ENCODE measurements at regions not wholly inside any gene's neighbourhood (a gene's known extent, or its start where the extent isn't known, plus 50 kb on each side); places are given as distances from the start of the nearest gene placed in this dataset.

DNA sequence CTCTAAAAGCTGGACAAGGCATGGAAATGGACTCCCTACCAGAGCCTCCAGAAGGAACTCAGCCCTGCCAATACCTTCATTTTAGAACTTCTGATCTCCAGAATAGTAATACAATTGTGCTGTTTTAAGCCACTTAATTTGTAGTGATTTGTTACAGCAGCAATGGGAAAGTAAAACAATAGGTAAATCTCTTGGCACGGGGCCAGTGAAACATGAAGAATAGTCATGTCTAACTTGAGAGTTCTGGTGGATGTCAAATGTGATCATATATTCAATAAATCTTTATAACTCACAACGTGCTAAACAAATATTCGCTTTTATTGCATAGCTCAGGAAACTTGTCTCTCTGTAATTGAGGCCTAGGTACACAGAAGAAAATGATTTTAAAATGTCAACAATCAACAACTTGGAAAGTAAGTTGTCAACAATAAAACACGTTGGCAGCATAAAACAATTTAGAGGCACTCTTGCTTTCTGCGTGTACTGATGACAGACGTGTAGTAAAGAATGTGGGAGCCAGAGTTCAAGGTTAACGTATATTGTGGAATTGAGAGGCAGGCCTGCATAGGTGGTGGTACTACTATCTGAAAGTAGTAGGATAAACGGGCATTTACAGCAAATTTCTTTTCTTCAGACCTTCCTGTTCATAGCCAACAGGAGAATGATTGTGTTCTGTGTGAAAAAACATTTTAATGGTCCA, 140.5 kb upstream of the OPRM1 start:
- H3K36me3 ChIP-seq (ENCODE audit: control insufficient read depth in 4 of 4, insufficient read depth in 3 of 4, low read depth in 1 of 4, low read length in 3 of 4), result no peaks in the 10 kb centered on the region
- no peak overlapping the region for H3K27ac ChIP-seq (ENCODE audit: low read depth in 1 of 2, low read length in 2 of 2)
- no peak overlapping the region for H3K9ac ChIP-seq (ENCODE audit: low read depth in 1 of 2, low read length in 2 of 2)
- H3K4me3 ChIP-seq (ENCODE audit: low read depth in 1 of 3, low read length in 3 of 3), result no peak overlapping the region
- WGBS, result 61% methylated on average over 8 of the region's 8 CpGs
- H3K27me3 ChIP-seq (ENCODE audit: control insufficient read depth in 4 of 4, insufficient read depth in 4 of 4, low read length in 3 of 4), result no peaks in the 10 kb centered on the region
- H3K9me3 ChIP-seq (ENCODE audit: control insufficient read depth in 4 of 4, low read length in 3 of 4), result no peaks in the 10 kb centered on the region
- no peaks in the 10 kb centered on the region for H3K4me1 ChIP-seq (ENCODE audit: control insufficient read depth in 4 of 4, insufficient read depth in 4 of 4, low read length in 3 of 4)
- TF ChIP-seq HNF4G (IDR thresholded peaks at IDR 0.05), result no peak
- no peak for TF ChIP-seq ZBTB33 (IDR thresholded peaks at IDR 0.05)
- no peak for TF ChIP-seq RAD21 (IDR thresholded peaks at IDR 0.05)
- TF ChIP-seq ATF3 (IDR thresholded peaks at IDR 0.05), result no peak
- TF ChIP-seq JUND (IDR thresholded peaks at IDR 0.05), result no peak
- no peak for DNase-seq (ENCODE audit: low spot score)

- Histone ChIP-seq H3K9ac (ENCODE audit: low read depth in 1 of 2, low read length in 2 of 2) (no peak overlapping the region), H3K36me3 (ENCODE audit: control insufficient read depth in 4 of 4, insufficient read depth in 3 of 4, low read depth in 1 of 4, low read length in 3 of 4) (no peaks in the 10 kb centered on the region), H3K9me3 (ENCODE audit: control insufficient read depth in 4 of 4, low read length in 3 of 4) (peaks cover 0 to 2% (median under 1%) of the 10 kb centered on the region in 4 donors), H3K27ac (ENCODE audit: low read depth in 1 of 2, low read length in 2 of 2) (no peak overlapping the region), H3K4me3 (ENCODE audit: low read depth in 1 of 3, low read length in 3 of 3) (no peak overlapping the region), H3K4me1 (ENCODE audit: control insufficient read depth in 4 of 4, insufficient read depth in 4 of 4, low read length in 3 of 4) (no peaks in the 10 kb centered on the region), H3K27me3 (ENCODE audit: control insufficient read depth in 4 of 4, insufficient read depth in 4 of 4, low read length in 3 of 4) (no peaks in the 10 kb centered on the region)
- no peak for TF ChIP-seq HNF4G (IDR thresholded peaks at IDR 0.05)
- no peak for TF ChIP-seq EGR1 (IDR thresholded peaks at IDR 0.05; ENCODE audit: low read depth in 2 of 2)
- no peak for TF ChIP-seq HNF4A (conservative IDR thresholded peaks at IDR 0.05)
- no peak for DNase-seq (ENCODE audit: low spot score)
These were observed 156.6 kb upstream of the OPRM1 start for GRCh38 chr6:153882411-153882810.

DNA sequence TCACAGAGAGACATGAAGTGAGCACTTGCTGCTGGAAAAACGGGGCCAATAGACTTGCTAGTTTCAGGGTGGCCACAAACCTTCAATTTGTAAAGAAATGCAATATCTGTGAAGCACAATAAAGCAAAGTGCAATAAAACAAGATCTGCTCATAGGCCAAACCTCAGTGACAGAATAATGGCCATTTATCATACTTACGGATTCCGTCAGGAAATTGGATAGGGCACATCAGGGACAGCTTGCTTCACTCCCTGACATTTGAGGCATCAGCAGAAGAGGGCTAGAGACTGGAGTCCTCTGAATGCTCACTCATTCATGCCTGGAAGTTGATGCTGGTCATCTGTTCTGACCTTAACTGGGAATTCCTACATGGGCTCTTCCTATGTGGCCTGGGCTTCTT, 165.5 kb upstream of the OPRM1 start:
- H3K27ac ChIP-seq (ENCODE audit: low read depth in 1 of 2, low read length in 2 of 2), result no peak overlapping the region
- H3K4me3 ChIP-seq (ENCODE audit: low read depth in 1 of 3, low read length in 3 of 3), result no peak overlapping the region
- no peaks in the 10 kb centered on the region for H3K9me3 ChIP-seq (ENCODE audit: control insufficient read depth in 4 of 4, low read length in 3 of 4)
- H3K4me1 ChIP-seq (ENCODE audit: control insufficient read depth in 4 of 4, insufficient read depth in 4 of 4, low read length in 3 of 4), result no peaks in the 10 kb centered on the region
- no peak for DNase-seq (ENCODE audit: low spot score)
- TF ChIP-seq JUND (IDR thresholded peaks at IDR 0.05) (no peak), EGR1 (IDR thresholded peaks at IDR 0.05; ENCODE audit: low read depth in 2 of 2) (no peak), RXRA (IDR thresholded peaks at IDR 0.05) (no peak), TAF1 (conservative IDR thresholded peaks at IDR 0.05) (no peak), FOXA2 (IDR thresholded peaks at IDR 0.05) (no peak), NR2F2 (IDR thresholded peaks at IDR 0.05) (no peak), RAD21 (IDR thresholded peaks at IDR 0.05) (no peak), HNF4A (conservative IDR thresholded peaks at IDR 0.05) (no peak)
- WGBS, result 70% methylated on average over 3 of the region's 3 CpGs
- H3K9ac ChIP-seq (ENCODE audit: low read depth in 1 of 2, low read length in 2 of 2), result no peak overlapping the region
- H3K27me3 ChIP-seq (ENCODE audit: control insufficient read depth in 4 of 4, insufficient read depth in 4 of 4, low read length in 3 of 4), result no peaks in the 10 kb centered on the region
- H3K36me3 ChIP-seq (ENCODE audit: control insufficient read depth in 4 of 4, insufficient read depth in 3 of 4, low read depth in 1 of 4, low read length in 3 of 4), result no peaks in the 10 kb centered on the region

DNA sequence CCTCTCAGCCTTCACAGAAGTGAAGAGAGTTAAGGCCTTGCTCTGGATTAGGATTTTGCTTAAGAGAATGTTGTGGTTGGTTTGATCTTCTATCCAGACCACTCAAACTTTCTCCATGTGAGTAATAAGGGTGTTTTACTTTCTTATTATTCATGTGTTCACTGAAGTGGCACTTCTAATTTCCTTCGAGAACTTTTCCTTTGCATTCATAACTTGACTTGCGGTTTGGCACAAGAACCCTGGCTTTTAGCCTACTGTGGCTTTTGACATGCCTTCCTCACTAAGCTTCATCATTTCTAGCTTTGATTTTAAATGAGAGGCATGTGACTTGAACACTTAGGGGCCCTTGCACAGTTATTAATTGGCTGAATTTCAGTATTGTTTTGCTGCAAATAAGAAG, 166.1 kb upstream of the OPRM1 start:
- 92% methylated on average over 2 of the region's 2 CpGs for WGBS

More for the DNA sequence above, 166.1 kb upstream of the OPRM1 start:
- Histone ChIP-seq H3K9ac (ENCODE audit: low read depth in 1 of 2, low read length in 2 of 2) (no peak overlapping the region), H3K4me3 (ENCODE audit: low read depth in 1 of 3, low read length in 3 of 3) (no peak overlapping the region), H3K36me3 (ENCODE audit: control insufficient read depth in 4 of 4, insufficient read depth in 3 of 4, low read depth in 1 of 4, low read length in 3 of 4) (no peaks in the 10 kb centered on the region), H3K9me3 (ENCODE audit: control insufficient read depth in 4 of 4, low read length in 3 of 4) (no peaks in the 10 kb centered on the region), H3K4me1 (ENCODE audit: control insufficient read depth in 4 of 4, insufficient read depth in 4 of 4, low read length in 3 of 4) (no peaks in the 10 kb centered on the region), H3K27me3 (ENCODE audit: control insufficient read depth in 4 of 4, insufficient read depth in 4 of 4, low read length in 3 of 4) (no peaks in the 10 kb centered on the region), H3K27ac (ENCODE audit: low read depth in 1 of 2, low read length in 2 of 2) (no peak overlapping the region)
- no peak for DNase-seq (ENCODE audit: low spot score)
- TF ChIP-seq NR2F2 (IDR thresholded peaks at IDR 0.05), result no peak
- no peak for TF ChIP-seq SP1 (IDR thresholded peaks at IDR 0.05)
